HepG2 (cell line): ENCODE measurements at regions not wholly inside any gene's neighbourhood (a gene's known extent, or its start where the extent isn't known, plus 50 kb on each side); places are given as distances from the start of the nearest gene placed in this dataset.
A peak's percentile ranks its signal among the peaks of the same experiment; 100 is the strongest.

Experiments used
- ATAC-seq: fragments of 200-7000 bp; cut with Tn5 transposase; 3 replicates; pipeline ENCODE4 v1.9.1; 2020; ENCODE audit warnings: mild to moderate bottlenecking, moderate library complexity
- BruUV-seq: library from RNA; stranded (reverse); fragments of 400-500 nt; replicated peaks from 2 replicates; lab custom pipeline; 2021; lab: Mats Ljungman, UMichigan
- CTCF ChIA-PET: fragments of 300-600 bp; formaldehyde crosslinking; extraction: SDS; loops from one replicate; lab custom pipeline; 2021; ENCODE audit warnings: low total read pairs, inconsistent platforms, low intra/inter-chr PET ratio; lab: Yijun Ruan, JAX
- POLR2A ChIA-PET: fragments of 350-600 bp; sonication (Branson Sonifier 250); formaldehyde crosslinking; loops from one replicate; lab custom pipeline; 2020; ENCODE audit warnings: antibody characterized with exemption, inconsistent platforms; lab: Yijun Ruan, JAX
- DNase-seq: peaks from one replicate; pipeline ENCODE4 v3.0.0-alpha.2; 2015; ENCODE audit warnings: low spot score
- FAIRE-seq: peaks from 3 replicates; lab custom pipeline; 2011; peaks lifted over from hg19 to GRCh38; lab: Jason Lieb, UNC
- H2AFZ ChIP-seq: one replicate; pipeline ENCODE4 v1.6.1; 2011; ENCODE audit warnings: low read length, inconsistent platforms
- H3K27ac ChIP-seq: fragments of 300-600 bp; 3 replicates; pipeline ENCODE4 v1.8.0; 2011; ENCODE audit warnings: mixed run types, mild to moderate bottlenecking, mixed read lengths, low read length, inconsistent platforms; ENCODE audit not compliant: insufficient read depth; ENCODE audit errors: extremely low read length
- H3K27me3 ChIP-seq, 2 experiments: fragments of 200-600 bp in 1 of 2; 2 replicates in 1 of 2; 3 replicates in 1 of 2; pipeline versions ENCODE4 v1.6.0 to v1.8.0; 2011; ENCODE audit warnings: low read length in 2 of 2, mild to moderate bottlenecking in 2 of 2, moderate library complexity in 2 of 2, inconsistent platforms in 1 of 2; ENCODE audit not compliant: insufficient read depth in 2 of 2, control insufficient read depth in 1 of 2
- H3K36me3 ChIP-seq, 2 experiments: fragments of 200-600 bp in 1 of 2; replicated peaks in 1 of 2; 2 replicates in 1 of 2; 3 replicates in 1 of 2; pipeline versions ENCODE4 v1.5.1 to v1.8.0; 2011; ENCODE audit warnings: low read length in 2 of 2, inconsistent platforms in 1 of 2; ENCODE audit not compliant: insufficient read depth in 2 of 2, control insufficient read depth in 1 of 2
- H3K4me1 ChIP-seq: 2 replicates; pipeline ENCODE4 v1.5.1; 2012; ENCODE audit warnings: low read length, inconsistent platforms; ENCODE audit not compliant: insufficient read depth
- H3K4me2 ChIP-seq: 2 replicates; pipeline ENCODE4 v1.6.0; 2011; ENCODE audit warnings: low read depth, low read length, inconsistent platforms
- H3K4me3 ChIP-seq, 3 experiments: fragments of 200-600 bp in 1 of 3; sonication (generic), shearing (Covaris generic) in 1 of 3; replicated peaks in 1 of 3; 2 replicates each; pipeline ENCODE4 v1.5.1; 2011 to 2016; ENCODE audit warnings: low read length in 3 of 3, inconsistent platforms in 2 of 3, low read depth in 2 of 3, mild to moderate bottlenecking in 2 of 3, control low read depth in 1 of 3, mixed read lengths in 1 of 3; ENCODE audit not compliant: insufficient read depth in 1 of 3
- H3K79me2 ChIP-seq: one replicate; pipeline ENCODE4 v1.6.1; 2011; ENCODE audit warnings: low read length, inconsistent platforms; ENCODE audit not compliant: insufficient read depth
- H3K9ac ChIP-seq: 2 replicates; pipeline ENCODE4 v1.6.0; 2011; ENCODE audit warnings: mild to moderate bottlenecking, low read depth, low read length, inconsistent platforms; ENCODE audit not compliant: insufficient read depth
- H3K9me3 ChIP-seq: 2 replicates; pipeline ENCODE4 v1.5.1; 2012; ENCODE audit warnings: mild to moderate bottlenecking, low read length
- H4K20me1 ChIP-seq: 2 replicates; pipeline ENCODE4 v1.6.0; 2011; ENCODE audit warnings: inconsistent platforms, mild to moderate bottlenecking, low read length, moderate library complexity; ENCODE audit not compliant: insufficient read depth
- KAT7 ChIP-seq: IDR thresholded peaks from 2 replicates; pipeline ENCODE4 v1.6.1; 2018; ENCODE audit warnings: borderline replicate concordance, missing compliant biosample characterization
- MATR3 ChIP-seq: sonication (generic); formaldehyde crosslinking; IDR thresholded peaks from 2 replicates; pipeline ENCODE4 v1.4.0; 2020; ENCODE audit warnings: missing genetic modification reagents
- PCBP1 ChIP-seq: fragments of 200-400 bp; formaldehyde crosslinking; IDR thresholded peaks from 2 replicates; pipeline ENCODE4 v1.6.1; 2017; ENCODE audit warnings: mild to moderate bottlenecking, low read depth, low read length, borderline replicate concordance
- STAT6 ChIP-seq: sonication (generic); formaldehyde crosslinking; IDR thresholded peaks from 2 replicates; pipeline ENCODE4 v1.4.0; 2020; ENCODE audit warnings: missing genetic modification reagents, mild to moderate bottlenecking, borderline replicate concordance
- WGBS: methylation state at CpG from one replicate; pipeline ENCODE4 v1.1.6; 2017; ENCODE audit warnings: low lambda C conversion rate; 5-methylcytosine and 5-hydroxymethylcytosine counted together
- in situ Hi-C: cut with HindIII; loops from 2 replicates; pipeline ENCODE4 v1.10.0; 2017; ENCODE audit warnings: low pct_unique_long_range_greater_than_20kb; ENCODE audit not compliant: extremely low pct_ligation_motif_present
- intact Hi-C: fragments of 100-400 bp; cut with micrococcal nuclease; formaldehyde crosslinking; loops from one replicate; pipeline ENCODE4 v1.10.0; 2022; ENCODE audit not compliant: unreplicated experiment
- TF ChIP-seq, protein P1 (sequence below): fragments of 450-650 bp; IDR thresholded peaks from 2 replicates; pipeline ENCODE4 v1.6.1; 2016

DNA sequence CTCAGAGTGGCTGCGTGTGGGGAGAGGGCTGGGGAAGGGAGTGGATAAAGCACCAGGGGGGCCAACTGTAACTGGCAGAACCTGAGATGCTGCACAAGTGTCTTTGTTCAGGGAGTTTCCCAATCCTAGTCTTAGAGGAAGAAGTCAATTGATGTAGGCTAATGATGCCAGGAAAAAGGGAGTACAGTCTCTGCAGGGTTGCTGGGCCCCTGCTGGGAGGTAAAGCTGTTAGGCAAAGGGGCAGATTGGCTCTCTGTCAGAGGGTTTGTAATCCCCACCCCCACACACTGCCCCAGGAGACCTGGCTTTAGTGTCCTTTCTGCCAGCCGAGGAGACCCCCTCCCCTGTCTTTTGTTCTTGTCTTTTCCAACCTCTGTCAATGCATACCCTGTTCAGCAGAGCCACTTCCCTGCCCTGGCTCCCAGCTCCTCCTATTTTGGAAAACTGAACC, 178.4 kb downstream of the KCNA5 start (continued):
- TF ChIP-seq STAT6 (CRISPR knock-in tag), result no peak

DNA sequence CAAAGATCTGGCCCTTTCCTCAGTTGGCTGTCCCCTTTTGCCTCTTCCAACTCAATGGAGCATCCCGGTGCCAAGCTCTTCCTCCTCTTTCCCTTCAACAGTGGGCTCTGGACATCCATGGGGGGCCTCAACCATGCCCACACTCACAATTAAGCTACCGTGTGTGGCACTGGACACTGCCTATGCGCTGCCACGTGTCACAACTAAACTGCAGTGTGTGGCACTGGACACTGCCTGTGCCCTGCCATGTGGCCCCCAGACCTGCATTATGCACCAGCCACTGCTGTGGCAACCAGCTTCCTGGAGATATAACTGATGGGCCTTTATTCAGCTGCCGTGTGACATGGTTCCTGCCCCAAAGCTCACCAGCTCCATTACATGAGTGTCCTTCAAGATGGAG, 179.1 kb downstream of the KCNA5 start:
- in situ Hi-C loops, result no loop called here
- no peak for FAIRE-seq

More for the DNA sequence above, 179.1 kb downstream of the KCNA5 start:
- ChIA-PET POLR2A (no interaction called here), CTCF (no interaction called here)
- H4K20me1 ChIP-seq, result no peaks in the 10 kb centered on the region
- no peak overlapping the region for H2AFZ ChIP-seq
- H3K36me3 ChIP-seq, result no peaks in the 10 kb centered on the region
- peaks cover 5% of the 10 kb centered on the region; the same call in 1 of the 2 replicates for H3K9me3 ChIP-seq
- TF ChIP-seq, protein P1, sequence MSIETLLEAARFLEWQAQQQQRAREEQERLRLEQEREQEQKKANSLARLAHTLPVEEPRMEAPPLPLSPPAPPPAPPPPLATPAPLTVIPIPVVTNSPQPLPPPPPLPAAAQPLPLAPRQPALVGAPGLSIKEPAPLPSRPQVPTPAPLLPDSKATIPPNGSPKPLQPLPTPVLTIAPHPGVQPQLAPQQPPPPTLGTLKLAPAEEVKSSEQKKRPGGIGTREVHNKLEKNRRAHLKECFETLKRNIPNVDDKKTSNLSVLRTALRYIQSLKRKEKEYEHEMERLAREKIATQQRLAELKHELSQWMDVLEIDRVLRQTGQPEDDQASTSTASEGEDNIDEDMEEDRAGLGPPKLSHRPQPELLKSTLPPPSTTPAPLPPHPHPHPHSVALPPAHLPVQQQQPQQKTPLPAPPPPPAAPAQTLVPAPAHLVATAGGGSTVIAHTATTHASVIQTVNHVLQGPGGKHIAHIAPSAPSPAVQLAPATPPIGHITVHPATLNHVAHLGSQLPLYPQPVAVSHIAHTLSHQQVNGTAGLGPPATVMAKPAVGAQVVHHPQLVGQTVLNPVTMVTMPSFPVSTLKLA, result peak; percentile 50; the same call in 1 of the 2 replicates
- TF ChIP-seq KAT7 (CRISPR knock-in tag) (no peak), MATR3 (no peak), PCBP1 (no peak)
- no peak overlapping the region for H3K27ac ChIP-seq
- H3K4me1 ChIP-seq, result no peaks in the 10 kb centered on the region
- intact Hi-C loops, result no loop called here
- no peak for ATAC-seq
- no peak overlapping the region for H3K4me2 ChIP-seq
- H3K79me2 ChIP-seq, result no peaks in the 10 kb centered on the region
- no TSS peak for BruUV-seq
- no peak overlapping the region for H3K4me3 ChIP-seq
- no peak for DNase-seq
- 0% methylated on average over 2 of the region's 5 CpGs for WGBS
- H3K27me3 ChIP-seq, result no peaks in the 10 kb centered on the region
- H3K9ac ChIP-seq, result no peak overlapping the region
